Body of pancreas (tissue), 4 donors: ENCODE measurements at regions not wholly inside any gene's neighbourhood (a gene's known extent, or its start where the extent isn't known, plus 50 kb on each side); places are given as distances from the start of the nearest gene placed in this dataset.

Source experiments
- POLR2A ChIP-seq, 3 donors: fragments of 450-650 bp; IDR thresholded peaks; one replicate each; pipeline ENCODE4 v1.6.1; 2016; ENCODE audit warnings: antibody characterized with exemption in 3 of 3, mild to moderate bottlenecking in 2 of 3
- TF ChIP-seq, protein P1 (sequence below), 7 experiments: fragments of 450-650 bp in 4 of 7; fragments of 200-600 bp in 3 of 7; sonication (generic) in 3 of 7; IDR thresholded peaks; one replicate each; pipeline ENCODE4 v1.5.1; 2016 to 2019; ENCODE audit warnings: antibody characterized with exemption in 7 of 7

DNA sequence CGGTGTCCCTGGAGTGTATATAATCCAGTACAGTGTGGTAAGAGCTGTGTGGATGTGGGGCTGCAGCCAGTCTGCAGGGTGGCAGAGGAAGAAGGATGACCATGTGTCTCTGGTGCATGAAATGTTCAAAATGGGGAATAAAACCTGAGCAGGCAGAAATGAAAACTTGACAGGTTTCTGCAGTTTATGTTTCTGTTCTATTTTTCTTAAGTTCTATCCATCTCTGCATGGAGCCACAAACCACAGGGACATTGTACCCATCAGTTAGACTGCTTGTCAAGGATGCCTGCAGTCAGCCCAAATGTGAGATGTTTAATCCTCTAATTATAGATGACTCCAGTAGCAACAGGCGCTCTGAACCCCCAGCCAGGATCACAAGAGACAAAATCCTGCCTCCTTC, 216.7 kb downstream of the IL20RB start:
- TF ChIP-seq, protein P1, sequence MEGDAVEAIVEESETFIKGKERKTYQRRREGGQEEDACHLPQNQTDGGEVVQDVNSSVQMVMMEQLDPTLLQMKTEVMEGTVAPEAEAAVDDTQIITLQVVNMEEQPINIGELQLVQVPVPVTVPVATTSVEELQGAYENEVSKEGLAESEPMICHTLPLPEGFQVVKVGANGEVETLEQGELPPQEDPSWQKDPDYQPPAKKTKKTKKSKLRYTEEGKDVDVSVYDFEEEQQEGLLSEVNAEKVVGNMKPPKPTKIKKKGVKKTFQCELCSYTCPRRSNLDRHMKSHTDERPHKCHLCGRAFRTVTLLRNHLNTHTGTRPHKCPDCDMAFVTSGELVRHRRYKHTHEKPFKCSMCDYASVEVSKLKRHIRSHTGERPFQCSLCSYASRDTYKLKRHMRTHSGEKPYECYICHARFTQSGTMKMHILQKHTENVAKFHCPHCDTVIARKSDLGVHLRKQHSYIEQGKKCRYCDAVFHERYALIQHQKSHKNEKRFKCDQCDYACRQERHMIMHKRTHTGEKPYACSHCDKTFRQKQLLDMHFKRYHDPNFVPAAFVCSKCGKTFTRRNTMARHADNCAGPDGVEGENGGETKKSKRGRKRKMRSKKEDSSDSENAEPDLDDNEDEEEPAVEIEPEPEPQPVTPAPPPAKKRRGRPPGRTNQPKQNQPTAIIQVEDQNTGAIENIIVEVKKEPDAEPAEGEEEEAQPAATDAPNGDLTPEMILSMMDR (IDR thresholded peaks at IDR 0.05): no peak
- TF ChIP-seq POLR2A (IDR thresholded peaks at IDR 0.05): no peak
